GM21528 (cell line): ENCODE measurements at regions not wholly inside any gene's neighbourhood (a gene's known extent, or its start where the extent isn't known, plus 50 kb on each side); places are given as distances from the start of the nearest gene placed in this dataset.
"Not testable (repeated sequence)": the region's sequence is repeated elsewhere in the genome, so short reads cannot be mapped to it uniquely, and the experiment has no call there.

ENCODE experiments used
- ATAC-seq: cut with Tn5 transposase; IDR thresholded peaks from one replicate; pipeline ENCODE4 v1.9.1; 2021; ENCODE audit warnings: mild to moderate bottlenecking, moderate library complexity; ENCODE audit not compliant: unreplicated experiment, low FRiP score

DNA sequence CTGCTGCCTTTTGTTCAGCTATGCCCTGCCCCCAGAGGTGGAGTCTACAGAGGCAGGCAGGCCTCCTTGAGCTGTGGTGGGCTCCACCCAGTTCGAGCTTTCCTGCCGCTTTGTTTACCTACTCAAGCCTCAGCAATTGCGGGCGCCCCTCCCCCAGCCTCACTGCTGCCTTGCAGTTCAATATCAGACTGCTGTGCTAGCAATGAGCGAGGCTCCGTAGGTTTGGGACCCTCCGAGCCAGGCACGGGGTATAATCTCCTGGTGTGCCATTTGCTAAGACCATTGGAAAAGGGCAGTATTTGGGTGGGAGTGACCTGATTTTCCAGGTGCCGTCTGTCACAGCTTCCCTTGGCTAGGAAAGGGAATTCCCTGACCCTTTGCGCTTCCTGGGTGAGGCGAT, 51.9 kb downstream of the DIPK2A start:
- ATAC-seq = not testable (repeated sequence)

DNA sequence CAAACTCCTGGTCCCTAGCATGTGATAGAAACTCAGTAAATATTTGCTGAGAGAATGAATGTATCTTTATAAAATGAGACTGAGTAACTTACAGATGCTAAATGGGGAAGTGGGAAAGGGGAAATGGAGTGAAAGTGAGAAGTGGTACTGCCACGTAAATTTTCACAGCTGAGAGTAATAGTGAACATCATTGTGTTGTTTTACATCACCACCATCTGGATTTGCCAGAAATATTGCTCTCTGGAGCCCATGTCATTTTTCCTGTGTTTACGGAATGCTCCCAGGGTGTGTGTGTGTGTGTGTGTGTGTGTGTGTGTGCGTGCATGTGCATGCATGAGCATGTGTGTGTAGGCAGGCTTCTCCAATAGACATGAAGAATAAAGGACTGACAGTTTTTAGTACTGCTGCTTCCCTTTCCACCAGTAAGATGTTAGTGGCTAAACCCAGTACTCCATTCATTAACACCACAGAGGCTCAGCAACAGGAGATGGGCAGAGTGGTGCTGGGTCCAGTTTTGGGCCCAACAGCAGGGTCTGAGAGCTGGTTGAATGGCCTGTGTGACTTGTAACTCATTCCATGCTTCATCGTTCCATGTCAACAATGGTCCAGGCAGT, 57.3 kb downstream of the DIPK2A start:
- ATAC-seq = peak; percentile 91

DNA sequence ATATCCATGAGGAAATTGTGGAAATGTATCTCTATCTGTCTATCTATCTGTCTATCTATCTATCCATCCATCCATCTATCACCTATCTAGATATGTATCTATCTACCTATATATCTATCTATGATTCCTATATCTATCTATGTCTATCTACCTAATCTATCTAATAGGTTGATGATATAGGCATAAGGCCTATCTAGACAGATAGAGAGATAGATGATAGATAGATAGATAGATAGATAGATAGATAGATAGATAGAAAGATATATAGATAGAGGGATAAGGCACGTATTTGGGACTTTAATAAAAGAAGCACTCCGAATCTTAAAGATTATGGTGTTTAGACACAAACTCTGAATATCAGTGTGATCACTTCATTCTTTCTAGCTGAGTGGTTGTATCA, 58.1 kb downstream of the DIPK2A start:
- ATAC-seq = no peak

DNA sequence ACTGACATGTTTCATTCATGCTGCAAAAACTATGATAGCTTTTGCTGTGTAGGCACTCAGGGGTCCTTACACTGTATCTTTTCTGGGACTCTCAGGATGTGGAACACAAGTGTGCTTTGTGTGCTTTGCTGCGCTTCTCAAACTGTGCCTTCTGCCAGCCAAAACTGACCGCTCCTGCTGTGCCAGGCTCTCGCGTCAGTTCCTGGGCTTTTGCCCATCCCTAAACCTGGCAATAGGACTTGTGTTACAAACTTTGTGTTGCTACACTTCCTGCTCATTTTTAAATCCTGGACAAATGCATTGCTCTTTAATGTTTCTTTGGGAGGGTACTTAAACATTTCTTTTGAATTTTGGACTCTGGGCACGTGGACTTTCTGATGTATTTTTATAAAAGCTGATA, 60.3 kb downstream of the DIPK2A start:
- ATAC-seq = no peak

DNA sequence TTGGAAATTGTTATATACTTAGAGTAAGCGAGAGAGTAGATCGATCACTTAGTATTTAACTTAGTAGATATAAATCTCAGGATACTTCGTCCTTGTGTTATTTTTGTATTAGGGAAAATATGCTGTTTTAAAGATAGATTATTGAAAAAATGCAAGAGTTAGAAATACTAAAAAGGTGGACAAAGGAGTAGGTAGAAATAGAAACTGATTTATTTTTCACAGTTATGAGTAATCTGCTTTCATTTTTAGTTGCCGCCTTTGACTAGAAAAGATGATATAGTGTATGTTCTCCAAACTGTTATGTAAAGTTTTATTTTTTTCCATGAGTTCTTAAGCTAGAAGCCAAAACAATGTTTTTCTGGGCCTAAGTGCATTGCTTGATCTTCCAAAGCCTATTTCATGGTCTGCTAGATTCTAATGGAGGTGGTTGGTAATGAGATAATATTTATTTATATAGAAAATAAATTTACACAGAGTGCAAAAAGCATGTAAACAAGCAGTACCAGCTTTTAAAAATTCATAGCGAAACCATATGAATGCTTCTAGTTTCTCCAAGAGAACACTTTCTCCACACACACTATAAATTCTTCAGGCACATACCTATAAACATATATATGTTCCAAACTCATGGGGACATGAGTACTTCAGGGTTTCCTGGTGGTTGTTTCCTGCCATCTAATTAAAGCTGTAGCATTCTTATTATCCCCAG, 61.1 kb downstream of the DIPK2A start:
- ATAC-seq = peak; percentile 78

DNA sequence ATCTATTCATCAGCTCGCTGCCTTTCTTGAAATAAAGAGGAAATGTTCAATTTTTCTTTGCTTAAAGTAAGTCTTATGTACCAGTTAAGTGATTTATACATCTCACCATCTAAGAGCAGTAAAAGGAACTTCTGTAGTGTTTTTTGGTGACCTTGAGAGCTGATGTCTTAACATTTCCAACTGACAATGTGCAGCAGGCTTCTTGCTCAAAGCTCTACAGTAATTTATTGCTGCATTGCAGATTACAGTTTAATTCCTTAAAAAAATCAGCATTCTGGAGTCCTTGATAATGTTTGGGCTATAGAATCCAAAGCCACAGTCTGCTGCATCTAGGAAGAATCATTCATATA, 61.6 kb downstream of the DIPK2A start:
- ATAC-seq = no peak

DNA sequence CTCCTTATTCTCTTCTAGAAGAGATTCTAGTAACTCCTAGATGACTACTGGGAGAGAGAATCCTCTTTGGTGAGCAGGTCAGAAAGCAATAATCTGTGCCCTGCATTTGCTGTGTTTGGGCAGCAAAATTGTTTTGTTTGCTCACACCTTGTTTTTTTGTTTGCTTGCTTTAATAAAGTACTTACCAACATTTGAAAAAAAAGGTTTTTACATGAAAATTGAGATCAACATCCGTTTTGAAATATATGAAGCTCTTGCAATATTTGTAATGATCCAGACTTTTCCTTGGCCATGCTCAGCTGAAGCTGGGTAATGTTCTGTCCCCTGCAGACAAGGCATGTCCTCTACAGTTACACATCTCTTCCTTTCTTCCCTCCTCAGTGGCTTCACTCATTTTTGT, 62.2 kb downstream of the DIPK2A start:
- no peak for ATAC-seq

DNA sequence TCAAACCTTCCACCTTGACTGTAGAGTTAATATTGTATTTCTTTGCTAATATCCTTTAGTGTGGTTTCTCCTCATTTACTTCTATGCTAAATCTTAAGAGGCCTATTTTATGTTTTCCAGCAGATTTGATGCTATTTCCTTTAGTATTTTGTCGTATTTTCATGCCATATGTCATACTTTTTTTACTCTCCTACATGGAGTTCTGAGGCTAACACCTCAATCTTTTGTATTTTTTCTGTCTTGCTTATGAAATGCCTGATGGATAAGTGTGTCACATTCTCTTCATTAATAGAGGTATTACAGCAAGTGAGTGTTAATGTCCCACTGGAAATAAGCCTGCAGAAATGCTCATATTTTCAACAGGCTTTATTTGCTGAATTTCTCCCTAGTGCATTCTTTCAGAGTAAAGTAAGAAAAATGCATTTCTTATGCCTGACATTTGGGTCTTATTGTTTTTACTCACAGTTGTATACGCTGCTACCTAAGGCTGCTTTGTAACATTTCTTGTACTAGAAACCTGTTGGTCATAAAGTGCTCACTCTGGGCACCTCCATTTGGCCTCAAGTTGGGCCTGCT, 63.2 kb downstream of the DIPK2A start:
- no peak for ATAC-seq

DNA sequence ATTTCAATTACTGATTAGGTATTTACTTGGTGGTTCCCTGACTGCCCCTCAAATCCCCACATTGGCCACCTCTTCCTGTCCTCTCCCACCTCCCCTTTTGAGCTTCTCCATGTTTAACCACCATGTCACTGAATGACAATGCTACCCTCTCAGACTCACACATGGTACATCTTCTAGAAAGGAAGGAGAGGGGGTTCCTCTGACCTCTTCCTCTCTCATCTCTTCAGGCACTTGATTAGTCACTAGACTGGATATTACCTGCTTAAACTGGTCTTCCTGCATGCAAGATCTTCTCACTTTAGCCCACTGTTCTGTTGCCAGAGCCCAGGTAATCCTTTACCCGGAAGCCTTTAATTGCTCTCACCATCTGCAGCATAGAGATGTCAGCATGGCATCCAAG, 64.9 kb downstream of the DIPK2A start:
- no peak for ATAC-seq

DNA sequence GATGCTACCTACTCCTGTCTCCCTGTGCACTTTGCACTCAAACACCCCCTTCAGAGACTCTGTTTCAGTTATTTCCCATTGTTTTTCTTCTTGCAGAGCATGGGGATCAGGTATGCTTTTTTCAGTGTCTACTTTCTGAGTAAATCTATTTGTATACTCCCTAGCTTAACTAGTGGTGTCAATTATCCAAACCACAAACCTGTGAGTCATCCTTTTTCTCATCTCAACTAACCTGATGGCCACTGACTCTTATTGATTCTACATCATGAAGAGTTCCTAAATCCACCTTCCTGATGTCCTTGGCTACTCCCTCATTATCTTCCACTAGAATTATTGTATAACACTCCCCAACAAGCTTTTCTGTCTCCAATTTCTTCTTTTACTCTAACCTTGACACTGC, 68.0 kb downstream of the DIPK2A start:
- ATAC-seq = no peak

DNA sequence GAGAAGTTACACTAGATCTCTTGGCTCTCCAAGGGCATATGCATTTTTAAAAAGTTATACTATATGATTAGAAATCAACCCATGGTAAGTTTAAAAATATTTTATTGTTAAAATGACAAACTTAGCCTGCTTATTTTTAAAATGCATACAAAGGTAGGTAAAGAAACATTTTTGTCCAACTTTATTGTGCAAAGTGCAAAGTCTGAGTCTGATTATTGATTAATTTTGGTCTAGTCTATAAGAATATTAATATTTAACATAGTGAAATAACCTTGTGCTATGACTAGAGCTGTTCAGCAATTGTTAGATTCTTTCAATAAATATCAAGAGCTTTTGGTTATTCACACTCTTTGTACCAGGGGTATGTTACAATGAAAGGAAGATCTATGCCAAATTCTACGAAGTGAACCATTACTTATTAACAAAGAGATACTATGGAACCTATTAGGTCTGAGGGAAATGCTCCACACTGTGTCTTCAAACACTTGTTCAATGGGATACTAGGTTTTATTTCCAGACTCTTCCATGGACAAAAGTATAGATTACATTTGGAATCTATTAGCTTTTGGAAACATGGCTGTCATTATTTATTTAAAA, 70.4 kb downstream of the DIPK2A start:
- ATAC-seq = no peak

DNA sequence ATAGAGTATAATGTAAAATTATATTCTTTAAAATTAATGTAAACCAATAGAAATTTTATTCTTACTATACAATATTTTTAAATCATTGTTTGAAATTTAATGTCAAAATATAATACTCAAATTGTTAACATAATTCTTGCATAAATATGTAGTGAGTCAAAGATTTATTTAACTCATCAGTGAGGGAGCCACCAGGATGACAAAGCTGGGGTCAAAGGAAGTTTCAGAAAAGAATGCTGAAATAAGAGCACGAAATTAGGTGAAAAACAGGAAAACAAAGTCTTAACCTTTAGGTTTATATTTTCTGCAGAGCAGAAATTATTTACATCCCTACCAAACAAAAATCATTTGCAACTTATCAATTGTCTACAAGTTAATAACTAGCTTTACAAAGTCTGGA, 74.1 kb downstream of the DIPK2A start:
- ATAC-seq = no peak

DNA sequence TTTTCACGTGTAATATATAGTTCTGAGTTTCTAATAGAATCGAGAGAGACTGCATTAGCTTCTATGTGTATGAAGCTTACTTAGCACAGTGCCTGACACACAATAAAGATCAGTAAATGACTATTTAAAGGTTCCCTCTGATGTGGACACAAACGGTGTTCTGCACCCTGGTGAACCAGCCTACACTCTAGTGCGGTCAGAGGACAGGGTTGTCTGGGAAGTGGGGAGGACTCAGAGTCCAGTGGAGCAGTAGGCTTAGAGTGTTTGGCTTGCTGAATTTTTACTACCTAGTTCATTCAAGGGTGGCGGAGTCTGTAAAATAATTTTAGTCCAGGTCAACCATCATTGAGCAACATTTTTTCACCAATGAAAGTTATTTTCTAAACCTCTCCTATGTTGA, 77.8 kb downstream of the DIPK2A start:
- ATAC-seq = no peak

DNA sequence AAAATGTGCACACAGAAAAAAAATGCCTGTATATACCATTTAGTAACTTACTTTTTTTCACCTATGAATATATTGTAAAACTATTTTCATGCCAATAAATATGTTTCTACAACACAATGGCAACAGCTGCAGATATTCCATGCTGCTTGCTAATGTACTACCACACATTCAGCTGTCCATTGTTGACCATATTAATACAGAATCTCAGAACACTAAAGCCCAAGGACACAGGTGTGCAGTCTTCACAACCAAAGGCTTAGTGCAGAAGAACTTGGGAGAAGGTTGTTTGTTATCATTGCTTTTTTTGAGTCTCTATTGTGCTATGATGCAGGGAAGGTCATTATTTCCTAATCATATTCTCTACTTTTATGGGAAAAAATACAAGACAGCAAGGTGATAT, 79.6 kb downstream of the DIPK2A start:
- no peak for ATAC-seq

DNA sequence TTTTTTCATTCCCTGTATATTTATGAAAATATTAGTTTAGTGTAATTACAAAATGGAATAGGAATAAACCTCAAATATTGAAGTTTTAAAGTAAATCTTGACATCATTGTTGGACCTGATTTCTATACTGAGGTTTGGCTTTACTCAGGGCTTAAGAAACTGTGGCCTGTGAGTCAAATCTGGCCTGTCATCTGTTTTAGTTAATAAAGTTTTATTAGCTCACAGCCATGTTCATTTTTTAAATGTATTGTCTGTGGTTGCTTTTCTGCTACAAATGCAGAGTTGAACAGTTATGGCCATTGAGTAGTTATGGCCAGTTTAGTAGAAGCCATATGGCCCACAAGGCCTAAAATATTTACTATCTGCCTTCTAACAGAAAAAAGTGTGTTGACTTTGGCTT, 80.7 kb downstream of the DIPK2A start:
- no peak for ATAC-seq

DNA sequence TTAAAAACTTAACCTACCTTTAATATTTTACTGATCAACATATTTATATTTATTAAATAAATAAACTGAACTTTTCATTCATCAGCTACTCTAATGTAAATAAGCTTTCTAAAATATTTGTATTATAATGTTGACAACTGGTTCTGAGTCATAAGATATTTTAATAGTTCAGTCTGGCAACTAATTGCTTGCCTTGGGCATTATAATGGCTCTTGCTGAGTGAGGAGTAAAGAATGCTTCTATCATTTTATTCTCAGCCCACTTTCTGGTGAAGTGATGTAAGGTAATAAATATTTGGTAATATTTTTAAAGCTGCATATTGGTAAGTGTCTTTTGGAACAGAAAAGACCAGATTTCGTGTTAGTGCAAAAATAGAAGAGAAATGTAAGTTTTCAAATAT, 81.5 kb downstream of the DIPK2A start:
- ATAC-seq = no peak

DNA sequence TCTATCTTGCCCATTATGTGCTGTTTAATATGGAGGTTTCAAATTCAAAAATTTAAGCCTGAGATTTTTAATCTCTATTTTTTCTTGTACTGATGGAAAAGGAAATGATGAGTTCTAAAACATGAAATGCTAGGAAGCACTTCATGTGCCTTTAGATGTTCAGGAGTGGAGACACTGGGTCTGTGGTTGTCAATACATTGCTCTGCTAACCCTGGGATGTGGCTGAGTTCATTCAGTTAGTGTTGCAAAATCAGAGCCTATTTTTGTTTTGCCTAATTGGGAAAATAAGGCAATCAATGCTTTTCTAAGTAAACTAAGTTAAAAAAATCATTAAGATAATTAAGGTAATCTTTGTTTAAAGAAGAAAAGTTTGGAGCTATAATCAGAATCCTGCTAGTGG, 83.1 kb downstream of the DIPK2A start:
- no peak for ATAC-seq

DNA sequence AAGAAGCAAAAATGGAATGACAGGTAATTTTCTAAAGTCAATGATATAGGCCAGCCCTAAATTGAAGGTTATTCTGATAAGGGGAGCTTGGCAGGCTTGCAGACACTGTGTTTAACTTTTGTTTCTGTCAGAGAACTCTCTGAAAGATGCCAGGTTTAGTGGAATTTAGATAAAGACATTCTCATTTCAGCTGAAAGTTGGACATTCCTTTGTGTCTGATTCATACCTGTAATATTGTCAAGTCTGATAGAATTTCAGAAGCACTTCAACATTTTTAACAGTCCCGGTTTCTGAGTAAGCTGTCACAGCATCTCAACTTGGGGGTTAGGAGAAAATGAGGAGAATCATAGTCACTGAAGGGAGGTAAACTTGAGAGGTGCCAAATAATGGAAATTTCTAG, 84.0 kb downstream of the DIPK2A start:
- no peak for ATAC-seq

DNA sequence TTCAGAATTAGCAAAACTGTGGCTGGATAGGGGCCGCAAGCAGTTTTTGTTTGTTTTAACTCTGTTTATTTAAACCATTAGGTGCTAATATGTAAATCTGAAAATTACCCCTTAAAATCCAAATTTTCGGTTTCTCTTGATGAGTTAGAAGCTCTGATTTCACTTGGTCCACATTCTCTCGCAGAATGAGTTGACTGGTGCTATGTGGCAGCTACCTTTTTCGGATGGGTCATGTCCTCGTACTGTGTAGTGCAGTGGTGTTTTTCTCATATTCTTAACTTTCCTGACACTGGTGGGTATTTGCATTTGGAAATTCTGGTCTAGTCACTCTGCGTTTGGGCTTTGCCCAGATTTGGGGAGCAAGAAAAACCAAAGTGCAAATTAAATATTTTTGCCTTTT, 87.1 kb downstream of the DIPK2A start:
- no peak for ATAC-seq

DNA sequence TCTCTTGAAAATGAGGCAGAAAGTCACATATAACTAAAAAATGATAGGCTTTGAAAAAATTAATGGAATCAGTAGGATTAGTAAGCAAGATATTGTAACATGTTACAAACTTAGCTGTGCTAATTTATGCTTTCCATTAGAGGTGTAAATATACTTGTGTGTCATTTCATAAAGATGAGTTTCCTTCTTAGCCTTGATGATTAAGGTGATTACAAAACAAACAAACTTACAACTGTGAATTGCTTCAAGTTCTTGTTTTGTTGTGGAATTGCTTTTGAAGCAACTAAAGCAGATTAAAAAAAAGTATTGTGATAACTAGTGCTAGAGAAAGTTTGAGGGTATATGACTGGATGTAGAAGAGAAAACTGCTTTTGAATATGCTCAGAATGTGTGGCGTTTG, 87.9 kb downstream of the DIPK2A start:
- no peak for ATAC-seq

DNA sequence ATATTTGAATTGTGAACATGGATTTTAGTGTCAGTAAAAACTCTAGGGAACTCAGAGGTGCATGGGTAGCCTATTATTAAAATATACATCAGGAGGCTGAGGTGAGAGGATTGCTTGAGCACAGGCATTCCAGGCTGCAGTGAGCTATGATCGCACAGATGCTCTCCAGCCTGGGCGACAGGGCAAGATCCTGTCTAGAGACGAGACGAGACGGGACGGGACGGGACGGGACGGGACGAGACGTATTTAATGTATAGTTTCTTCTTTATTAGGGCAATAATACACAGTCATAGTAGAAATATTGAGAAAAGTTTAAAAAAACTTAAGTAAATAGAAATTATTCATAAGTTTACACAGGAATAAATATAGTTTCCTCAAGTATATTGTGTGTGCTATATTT, 89.3 kb downstream of the DIPK2A start:
- ATAC-seq = no peak

DNA sequence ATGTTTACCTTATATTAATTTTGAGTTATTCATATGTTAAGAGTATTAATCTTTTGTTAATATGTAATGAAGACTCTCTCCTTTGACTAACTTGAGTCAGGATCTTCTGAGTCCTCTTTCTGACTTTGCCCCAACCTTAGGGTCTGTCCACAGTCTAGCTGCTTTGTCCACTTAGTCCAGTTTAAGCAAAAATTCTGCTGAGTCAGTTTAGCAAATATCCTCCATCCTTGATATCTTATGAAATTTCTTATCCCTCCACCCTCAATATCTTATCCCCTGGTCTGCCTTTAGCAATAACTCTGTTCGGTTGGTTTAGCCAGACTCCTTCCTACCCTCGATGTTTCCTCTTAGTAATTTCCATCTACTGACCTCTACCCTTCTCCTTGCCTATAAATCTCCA, 91.7 kb downstream of the DIPK2A start:
- ATAC-seq = no peak
